Esophagus squamous epithelium (tissue), 5 donors: ENCODE measurements at regions not wholly inside any gene's neighbourhood (a gene's known extent, or its start where the extent isn't known, plus 50 kb on each side); places are given as distances from the start of the nearest gene placed in this dataset.

Source experiments
- DNase-seq: peaks from one replicate; lab custom pipeline; 2025; lab: John Stamatoyannopoulos, UW
- H3K27ac ChIP-seq, 4 donors: fragments of 200-600 bp; sonication (generic); one replicate each; pipeline ENCODE4 v1.5.1; 2016 to 2019; ENCODE audit warnings: mild to moderate bottlenecking in 1 of 4
- H3K27me3 ChIP-seq, 4 donors: fragments of 200-600 bp; sonication (generic); 1 replicate in 3 of 4; 2 replicates in 1 of 4; pipeline versions ENCODE4 v1.5.1 to v1.6.0; 2017 to 2021; ENCODE audit warnings: antibody characterized with exemption in 1 of 4
- H3K36me3 ChIP-seq, 3 donors: fragments of 200-600 bp; sonication (generic); one replicate each; pipeline ENCODE4 v1.5.1; 2016 to 2019
- H3K4me1 ChIP-seq, 3 donors: fragments of 200-600 bp; sonication (generic); one replicate each; pipeline ENCODE4 v1.5.1; 2017 to 2019
- H3K4me3 ChIP-seq, 4 donors: fragments of 200-600 bp; sonication (generic); 1 replicate in 3 of 4; 2 replicates in 1 of 4; pipeline ENCODE4 v1.5.1; 2016 to 2019; ENCODE audit warnings: mild to moderate bottlenecking in 2 of 4, moderate library complexity in 1 of 4
- H3K9me3 ChIP-seq, 3 donors: fragments of 200-600 bp; sonication (generic); one replicate each; pipeline ENCODE4 v1.5.1; 2016 to 2019
- POLR2A ChIP-seq, 4 donors: fragments of 450-650 bp; IDR thresholded peaks; one replicate each; pipeline ENCODE4 v1.6.1; 2017; ENCODE audit warnings: antibody characterized with exemption in 4 of 4, mild to moderate bottlenecking in 4 of 4, moderate library complexity in 3 of 4
- WGBS, 2 donors: methylation state at CpG; one replicate each; pipeline ENCODE4 v1.1.5; 2018; 5-methylcytosine and 5-hydroxymethylcytosine counted together
- intact Hi-C: fragments of 100-400 bp; cut with DNase I; formaldehyde crosslinking; loops from one replicate; pipeline ENCODE4 v1.15.0; 2022
- TF ChIP-seq, protein P1 (sequence below), 6 experiments: fragments of 450-650 bp in 4 of 6; fragments of 200-600 bp in 2 of 6; sonication (generic) in 2 of 6; IDR thresholded peaks; one replicate each; pipeline ENCODE4 v1.5.1; 2016 to 2019; ENCODE audit warnings: antibody characterized with exemption in 6 of 6, mild to moderate bottlenecking in 4 of 6, moderate library complexity in 4 of 6
- donor health status: DM: yes; HTN: yes; CAD: no.

GRCh38 chr21:15219039-15219438 is 154.2 kb upstream of the NRIP1 start:
- TF ChIP-seq, protein P1, sequence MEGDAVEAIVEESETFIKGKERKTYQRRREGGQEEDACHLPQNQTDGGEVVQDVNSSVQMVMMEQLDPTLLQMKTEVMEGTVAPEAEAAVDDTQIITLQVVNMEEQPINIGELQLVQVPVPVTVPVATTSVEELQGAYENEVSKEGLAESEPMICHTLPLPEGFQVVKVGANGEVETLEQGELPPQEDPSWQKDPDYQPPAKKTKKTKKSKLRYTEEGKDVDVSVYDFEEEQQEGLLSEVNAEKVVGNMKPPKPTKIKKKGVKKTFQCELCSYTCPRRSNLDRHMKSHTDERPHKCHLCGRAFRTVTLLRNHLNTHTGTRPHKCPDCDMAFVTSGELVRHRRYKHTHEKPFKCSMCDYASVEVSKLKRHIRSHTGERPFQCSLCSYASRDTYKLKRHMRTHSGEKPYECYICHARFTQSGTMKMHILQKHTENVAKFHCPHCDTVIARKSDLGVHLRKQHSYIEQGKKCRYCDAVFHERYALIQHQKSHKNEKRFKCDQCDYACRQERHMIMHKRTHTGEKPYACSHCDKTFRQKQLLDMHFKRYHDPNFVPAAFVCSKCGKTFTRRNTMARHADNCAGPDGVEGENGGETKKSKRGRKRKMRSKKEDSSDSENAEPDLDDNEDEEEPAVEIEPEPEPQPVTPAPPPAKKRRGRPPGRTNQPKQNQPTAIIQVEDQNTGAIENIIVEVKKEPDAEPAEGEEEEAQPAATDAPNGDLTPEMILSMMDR (IDR thresholded peaks at IDR 0.05), result no peak
- no peak for TF ChIP-seq POLR2A (IDR thresholded peaks at IDR 0.05)
- H3K27ac ChIP-seq, result no peak overlapping the region
- no peak overlapping the region for H3K4me3 ChIP-seq
- H3K9me3 ChIP-seq, result no peaks in the 10 kb centered on the region
- peaks cover 7 to 45% (median 8%) of the 10 kb centered on the region in 3 donors for H3K4me1 ChIP-seq
- 95 to 98% methylated on average over 2 to 4 of the region's 5 CpGs for WGBS, 2 donors
- intact Hi-C loops, result no loop called here
- H3K36me3 ChIP-seq, result no peaks in the 10 kb centered on the region
- no peaks in the 10 kb centered on the region for H3K27me3 ChIP-seq
- DNase-seq, result no peak

- H3K4me3 ChIP-seq, result no peak overlapping the region
- no peak for DNase-seq
- peaks cover 7 to 52% (median 8%) of the 10 kb centered on the region in 3 donors for H3K4me1 ChIP-seq
- peak overlapping the region in 1 of 4 donors; percentile 49 for H3K27ac ChIP-seq
- 51 to 57% methylated on average over 6 of the region's 6 CpGs for WGBS, 2 donors
- H3K9me3 ChIP-seq, result no peaks in the 10 kb centered on the region
- H3K36me3 ChIP-seq, result no peaks in the 10 kb centered on the region
- no peaks in the 10 kb centered on the region for H3K27me3 ChIP-seq
- no peak for TF ChIP-seq POLR2A (IDR thresholded peaks at IDR 0.05)
- TF ChIP-seq, protein P1 (IDR thresholded peaks at IDR 0.05), result no peak
- intact Hi-C loops, result no loop called here
Measured at GRCh38 chr21:15219894-15220293, 155.1 kb upstream of the NRIP1 start.

- TF ChIP-seq, protein P1 (IDR thresholded peaks at IDR 0.05), result peak in 1 of 6 experiments; percentile 4
- no peak for TF ChIP-seq POLR2A (IDR thresholded peaks at IDR 0.05)
- Histone ChIP-seq H3K4me1 (peaks cover 7 to 52% (median 8%) of the 10 kb centered on the region in 3 donors), H3K27ac (peak overlapping the region; percentile 46 to 83 (median 58))
Measured at GRCh38 chr21:15221799-15222386, 157.1 kb upstream of the NRIP1 start.

DNA sequence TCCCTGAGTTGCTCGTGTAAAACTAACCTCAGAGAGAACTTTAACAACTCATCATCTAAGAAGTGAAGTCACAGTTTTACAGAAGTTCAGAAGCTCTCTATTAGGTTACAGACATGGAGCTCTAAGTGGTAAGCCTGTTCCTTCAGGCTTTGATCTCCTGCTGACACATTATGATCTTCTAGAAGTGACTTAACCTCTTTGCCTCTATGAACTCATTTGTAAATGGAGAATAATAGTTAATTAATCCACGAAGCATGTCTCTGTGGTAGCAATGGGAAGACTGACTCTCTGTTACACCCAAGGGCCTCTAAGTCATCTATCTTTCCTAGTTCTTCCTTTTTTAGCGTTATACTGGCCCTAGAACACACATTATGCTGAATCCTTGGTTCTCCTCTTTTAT is 157.9 kb upstream of the NRIP1 start:
- 6 to 21% methylated on average over 3 of the region's 3 CpGs for WGBS, 2 donors
- H3K27me3 ChIP-seq, result no peaks in the 10 kb centered on the region
- no peak overlapping the region for H3K4me3 ChIP-seq
- H3K9me3 ChIP-seq, result no peaks in the 10 kb centered on the region
- peak overlapping the region; percentile 46 to 83 (median 58) for H3K27ac ChIP-seq
- TF ChIP-seq, protein P1 (IDR thresholded peaks at IDR 0.05), result no peak
- no peak for DNase-seq
- H3K36me3 ChIP-seq, result no peaks in the 10 kb centered on the region
- intact Hi-C loops, result no loop called here
- peaks cover 7 to 52% (median 8%) of the 10 kb centered on the region in 3 donors for H3K4me1 ChIP-seq

More at GRCh38 chr21:15221799-15222386, 157.1 kb upstream of the NRIP1 start:
- Histone ChIP-seq H3K27me3 (no peaks in the 10 kb centered on the region), H3K9me3 (no peaks in the 10 kb centered on the region), H3K36me3 (no peaks in the 10 kb centered on the region), H3K4me3 (no peak overlapping the region)
- DNase-seq, result no peak
- intact Hi-C loops, result no loop called here

DNA sequence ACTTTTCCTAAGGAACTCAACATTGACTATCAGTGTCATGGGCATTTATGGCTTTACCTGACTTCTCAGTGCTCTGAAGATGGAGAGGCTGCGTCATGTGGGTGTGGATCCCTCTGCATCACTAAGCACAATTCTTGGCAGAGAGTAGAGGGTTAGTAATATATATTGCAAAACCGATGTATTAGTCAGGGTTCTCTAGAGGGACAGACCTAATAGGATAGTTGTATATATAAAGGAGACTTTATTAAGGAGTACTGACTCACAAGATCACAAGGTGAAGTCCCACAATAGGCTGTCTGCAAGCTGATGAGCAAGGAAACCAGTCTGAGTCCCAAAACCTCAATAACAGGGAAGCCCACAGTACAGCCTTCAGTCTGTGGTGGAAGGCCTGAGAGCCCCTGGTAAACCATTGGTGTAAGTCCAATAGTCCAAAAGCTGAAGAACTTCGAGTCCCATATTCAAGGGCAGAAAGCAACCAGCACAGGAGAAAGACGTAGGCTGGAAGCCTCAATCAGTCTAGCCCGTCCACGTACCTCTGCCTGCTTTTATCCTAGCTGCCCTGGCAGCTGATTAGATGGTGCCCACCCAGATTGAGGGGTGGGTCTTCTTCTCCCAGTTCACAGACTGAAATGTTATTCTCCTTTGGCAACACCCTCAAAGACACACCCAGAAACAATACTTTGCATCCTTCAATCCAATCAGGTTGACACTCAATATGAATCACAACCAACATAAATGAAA is 159.7 kb upstream of the NRIP1 start:
- Histone ChIP-seq H3K36me3 (no peaks in the 10 kb centered on the region), H3K27me3 (no peaks in the 10 kb centered on the region), H3K4me3 (no peak overlapping the region), H3K9me3 (no peaks in the 10 kb centered on the region), H3K27ac (peak overlapping the region; percentile 53 to 83 (median 60)), H3K4me1 (peaks cover 7 to 52% (median 8%) of the 10 kb centered on the region in 3 donors)
- intact Hi-C loops, result no loop called here
- TF ChIP-seq, protein P1 (IDR thresholded peaks at IDR 0.05), result no peak
- TF ChIP-seq POLR2A (IDR thresholded peaks at IDR 0.05), result no peak
- 65 to 82% methylated on average over 5 to 6 of the region's 6 CpGs for WGBS, 2 donors
- no peak for DNase-seq
